Body of pancreas (tissue), 4 donors: ENCODE measurements at regions not wholly inside any gene's neighbourhood (a gene's known extent, or its start where the extent isn't known, plus 50 kb on each side); places are given as distances from the start of the nearest gene placed in this dataset.

Source experiments
- CTCF ChIP-seq, 7 experiments: fragments of 450-650 bp in 4 of 7; fragments of 200-600 bp in 3 of 7; sonication (generic) in 3 of 7; IDR thresholded peaks; one replicate each; pipeline ENCODE4 v1.5.1; 2016 to 2019; ENCODE audit warnings: antibody characterized with exemption in 7 of 7
- POLR2A ChIP-seq, 3 donors: fragments of 450-650 bp; IDR thresholded peaks; one replicate each; pipeline ENCODE4 v1.6.1; 2016; ENCODE audit warnings: antibody characterized with exemption in 3 of 3, mild to moderate bottlenecking in 2 of 3

- no peak for TF ChIP-seq CTCF (IDR thresholded peaks at IDR 0.05)
- TF ChIP-seq POLR2A (IDR thresholded peaks at IDR 0.05): no peak
Measured at GRCh38 chr7:20063644-20064043, 153.5 kb downstream of the MACC1 start.
